Loucy (cell line): ENCODE measurements at regions not wholly inside any gene's neighbourhood (a gene's known extent, or its start where the extent isn't known, plus 50 kb on each side); places are given as distances from the start of the nearest gene placed in this dataset.

Experiments used
- H2AFZ ChIP-seq: fragments of 200-600 bp; sonication (generic); 2 replicates; pipeline ENCODE4 v1.6.0; 2016; ENCODE audit warnings: antibody characterized with exemption, mild to moderate bottlenecking, low read length, moderate library complexity
- H3F3A ChIP-seq: fragments of 200-600 bp; 2 replicates; pipeline ENCODE4 v1.6.0; 2016; ENCODE audit warnings: antibody characterized with exemption, low read depth, mild to moderate bottlenecking
- H3K27me3 ChIP-seq: fragments of 200-600 bp; sonication (generic); 2 replicates; pipeline ENCODE4 v1.6.1; 2014; ENCODE audit warnings: low read length, mild to moderate bottlenecking; ENCODE audit not compliant: insufficient read depth, poor library complexity, severe bottlenecking
- H3K36me3 ChIP-seq: fragments of 200-600 bp; sonication (generic); 2 replicates; pipeline ENCODE4 v1.6.1; 2016; ENCODE audit warnings: low read length; ENCODE audit not compliant: insufficient read depth
- H3K4me1 ChIP-seq: fragments of 200-600 bp; sonication (generic); 2 replicates; pipeline ENCODE4 v1.5.1; 2014; ENCODE audit warnings: low read length, mild to moderate bottlenecking; ENCODE audit not compliant: insufficient read depth, poor library complexity, severe bottlenecking
- H3K4me2 ChIP-seq: fragments of 200-600 bp; sonication (generic); 2 replicates; pipeline ENCODE4 v1.6.0; 2014; ENCODE audit warnings: antibody characterized with exemption, low read length, low read depth, mild to moderate bottlenecking; ENCODE audit not compliant: poor library complexity, severe bottlenecking
- H3K4me3 ChIP-seq: fragments of 200-600 bp; sonication (generic); 2 replicates; pipeline ENCODE4 v1.5.1; 2014; ENCODE audit warnings: low read length, mild to moderate bottlenecking, mixed read lengths; ENCODE audit not compliant: poor library complexity, severe bottlenecking
- H3K79me2 ChIP-seq: fragments of 200-600 bp; sonication (generic); 2 replicates; pipeline ENCODE4 v1.6.1; 2014; ENCODE audit warnings: low read length; ENCODE audit not compliant: insufficient read depth
- H3K9ac ChIP-seq: fragments of 200-600 bp; sonication (generic); 2 replicates; pipeline ENCODE4 v1.6.0; 2014; ENCODE audit warnings: mild to moderate bottlenecking, low read depth, low read length, moderate library complexity; ENCODE audit not compliant: poor library complexity, severe bottlenecking
- H3K9me2 ChIP-seq: fragments of 200-600 bp; sonication (generic); replicated peaks from 2 replicates; pipeline ENCODE4 v1.6.1; 2016; ENCODE audit warnings: low read depth, low read length, mixed read lengths
- H3K9me3 ChIP-seq: fragments of 200-600 bp; sonication (generic); 2 replicates; pipeline ENCODE4 v1.6.1; 2014; ENCODE audit warnings: mild to moderate bottlenecking, antibody characterized with exemption, low read length, low read depth; ENCODE audit not compliant: insufficient read depth
- H4K20me1 ChIP-seq: fragments of 200-600 bp; sonication (generic); 2 replicates; pipeline ENCODE4 v1.6.0; 2014; ENCODE audit warnings: antibody characterized with exemption, low read length, mild to moderate bottlenecking; ENCODE audit not compliant: insufficient read depth, poor library complexity, severe bottlenecking
- EZH2phosphoT487 ChIP-seq: fragments of 200-600 bp; IDR thresholded peaks from 2 replicates; pipeline ENCODE4 v1.6.1; 2018; ENCODE audit warnings: antibody characterized with exemption, mild to moderate bottlenecking, moderate library complexity, borderline replicate concordance
- TF ChIP-seq, protein P1 (sequence below): fragments of 200-600 bp; sonication (generic); conservative IDR thresholded peaks from 2 replicates; pipeline ENCODE4 v1.5.1; 2014; ENCODE audit warnings: mild to moderate bottlenecking, antibody characterized with exemption, low read length

DNA sequence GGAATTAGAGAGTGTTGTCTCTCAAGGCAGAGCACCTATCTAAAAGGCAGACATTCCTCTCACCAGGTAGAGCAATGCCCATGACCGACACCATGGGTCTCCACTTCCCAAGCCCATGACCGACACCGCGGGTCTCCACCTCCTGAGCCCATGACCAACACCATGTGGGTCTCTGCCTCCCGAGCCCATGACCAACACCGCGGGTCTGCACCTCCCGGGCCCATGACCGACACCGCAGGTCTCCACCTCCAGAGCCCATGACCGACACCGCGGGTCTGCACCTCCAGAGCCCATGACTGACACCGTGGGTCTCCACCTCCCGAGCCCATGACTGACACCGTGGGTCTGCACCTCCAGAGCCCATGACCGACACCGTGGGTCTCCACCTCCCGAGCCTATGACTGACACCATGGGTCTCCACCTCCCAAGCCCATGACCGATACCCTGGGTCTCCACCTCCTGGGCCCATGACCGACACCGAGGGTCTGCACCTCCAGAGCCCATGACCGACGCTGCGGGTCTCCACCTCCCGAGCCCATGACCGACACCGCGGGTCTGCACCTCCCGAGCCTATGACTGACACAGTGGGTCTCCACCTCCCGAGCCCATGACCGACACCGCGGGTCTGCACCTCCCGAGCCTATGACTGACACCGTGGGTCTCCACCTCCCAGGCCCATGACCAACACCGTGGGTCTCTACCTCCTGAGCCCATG lies 262.4 kb upstream of the SALL3 start:
- H3K4me3 ChIP-seq: no peak overlapping the region
- no peaks in the 10 kb centered on the region for H3F3A ChIP-seq
- no peak for TF ChIP-seq EZH2phosphoT487
- TF ChIP-seq, protein P1, sequence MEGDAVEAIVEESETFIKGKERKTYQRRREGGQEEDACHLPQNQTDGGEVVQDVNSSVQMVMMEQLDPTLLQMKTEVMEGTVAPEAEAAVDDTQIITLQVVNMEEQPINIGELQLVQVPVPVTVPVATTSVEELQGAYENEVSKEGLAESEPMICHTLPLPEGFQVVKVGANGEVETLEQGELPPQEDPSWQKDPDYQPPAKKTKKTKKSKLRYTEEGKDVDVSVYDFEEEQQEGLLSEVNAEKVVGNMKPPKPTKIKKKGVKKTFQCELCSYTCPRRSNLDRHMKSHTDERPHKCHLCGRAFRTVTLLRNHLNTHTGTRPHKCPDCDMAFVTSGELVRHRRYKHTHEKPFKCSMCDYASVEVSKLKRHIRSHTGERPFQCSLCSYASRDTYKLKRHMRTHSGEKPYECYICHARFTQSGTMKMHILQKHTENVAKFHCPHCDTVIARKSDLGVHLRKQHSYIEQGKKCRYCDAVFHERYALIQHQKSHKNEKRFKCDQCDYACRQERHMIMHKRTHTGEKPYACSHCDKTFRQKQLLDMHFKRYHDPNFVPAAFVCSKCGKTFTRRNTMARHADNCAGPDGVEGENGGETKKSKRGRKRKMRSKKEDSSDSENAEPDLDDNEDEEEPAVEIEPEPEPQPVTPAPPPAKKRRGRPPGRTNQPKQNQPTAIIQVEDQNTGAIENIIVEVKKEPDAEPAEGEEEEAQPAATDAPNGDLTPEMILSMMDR: no peak
- H3K4me1 ChIP-seq: no peaks in the 10 kb centered on the region
- no peaks in the 10 kb centered on the region for H4K20me1 ChIP-seq
- H2AFZ ChIP-seq: no peak overlapping the region
- no peaks in the 10 kb centered on the region for H3K36me3 ChIP-seq
- no peaks in the 10 kb centered on the region for H3K9me2 ChIP-seq
- H3K4me2 ChIP-seq: no peak overlapping the region
- no peaks in the 10 kb centered on the region for H3K79me2 ChIP-seq
- no peaks in the 10 kb centered on the region for H3K27me3 ChIP-seq
- H3K9ac ChIP-seq: no peak overlapping the region
- peaks cover 9% of the 10 kb centered on the region; the same call in 1 of the 2 replicates for H3K9me3 ChIP-seq

DNA sequence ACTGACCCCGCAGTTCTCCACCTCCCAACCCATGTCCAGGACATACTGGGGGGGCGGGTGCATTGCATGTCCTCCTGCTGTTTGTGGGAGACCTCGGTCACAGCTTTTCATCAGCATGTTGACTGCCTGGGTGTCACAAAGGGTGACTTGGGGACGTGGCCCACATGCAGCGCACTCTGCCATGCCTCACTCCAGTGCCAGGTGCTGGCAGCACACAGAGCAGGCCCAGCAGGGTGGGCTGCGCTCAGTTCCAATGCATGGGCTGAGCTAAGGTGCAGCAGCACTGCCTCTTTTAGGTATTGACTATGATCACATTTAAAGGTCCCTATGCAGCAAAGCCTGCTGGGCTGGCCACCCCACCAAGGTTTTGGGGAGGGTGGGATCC lies 261.9 kb upstream of the SALL3 start:
- no peak overlapping the region for H3K4me2 ChIP-seq
- H2AFZ ChIP-seq: no peak overlapping the region
- no peaks in the 10 kb centered on the region for H4K20me1 ChIP-seq
- TF ChIP-seq, protein P1: no peak
- no peak for TF ChIP-seq EZH2phosphoT487
- no peak overlapping the region for H3K9ac ChIP-seq
- no peaks in the 10 kb centered on the region for H3K27me3 ChIP-seq
- H3K79me2 ChIP-seq: no peaks in the 10 kb centered on the region
- H3K9me2 ChIP-seq: no peaks in the 10 kb centered on the region
- peaks cover 9% of the 10 kb centered on the region; the same call in 1 of the 2 replicates for H3K9me3 ChIP-seq
- H3F3A ChIP-seq: no peaks in the 10 kb centered on the region
- no peaks in the 10 kb centered on the region for H3K36me3 ChIP-seq
- H3K4me1 ChIP-seq: no peaks in the 10 kb centered on the region
- H3K4me3 ChIP-seq: no peak overlapping the region

DNA sequence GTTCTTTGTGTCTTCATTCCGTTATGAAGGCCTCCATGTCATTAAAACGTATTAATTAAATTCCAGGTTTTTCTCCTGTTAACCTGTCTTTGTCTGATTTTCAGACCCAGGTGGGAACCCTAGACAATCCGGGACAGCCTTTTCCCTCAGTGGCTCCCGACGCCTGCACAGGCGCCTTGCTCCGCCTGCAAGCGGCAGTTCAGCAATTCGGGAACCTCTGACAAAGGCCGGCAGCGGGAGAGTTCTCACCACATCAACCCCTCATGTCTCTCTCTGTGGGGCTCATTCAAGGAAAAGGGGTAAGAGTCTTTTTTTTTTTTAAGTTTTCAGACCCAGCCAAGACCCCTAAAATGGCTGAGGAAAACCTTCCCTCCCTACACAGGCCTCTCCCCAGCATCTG lies 259.8 kb upstream of the SALL3 start:
- no peak overlapping the region for H3K4me2 ChIP-seq
- H3K79me2 ChIP-seq: no peaks in the 10 kb centered on the region
- H3K9ac ChIP-seq: no peak overlapping the region
- no peaks in the 10 kb centered on the region for H3K4me1 ChIP-seq
- no peaks in the 10 kb centered on the region for H3F3A ChIP-seq
- TF ChIP-seq, protein P1: no peak
- TF ChIP-seq EZH2phosphoT487: no peak
- H3K4me3 ChIP-seq: no peak overlapping the region
- H3K9me3 ChIP-seq: peaks cover 9% of the 10 kb centered on the region; the same call in 1 of the 2 replicates
- H4K20me1 ChIP-seq: no peaks in the 10 kb centered on the region
- no peaks in the 10 kb centered on the region for H3K36me3 ChIP-seq
- H3K27me3 ChIP-seq: no peaks in the 10 kb centered on the region
- H3K9me2 ChIP-seq: no peaks in the 10 kb centered on the region
- no peak overlapping the region for H2AFZ ChIP-seq
